HG03159 (cell line): ENCODE measurements at regions not wholly inside any gene's neighbourhood (a gene's known extent, or its start where the extent isn't known, plus 50 kb on each side); places are given as distances from the start of the nearest gene placed in this dataset.
"Not testable (repeated sequence)": the region's sequence is repeated elsewhere in the genome, so short reads cannot be mapped to it uniquely, and the experiment has no call there.

Experiments
- ATAC-seq: cut with Tn5 transposase; IDR thresholded peaks from one replicate; pipeline ENCODE4 v1.9.1; 2021; ENCODE audit warnings: mild to moderate bottlenecking, moderate library complexity; ENCODE audit not compliant: unreplicated experiment

DNA sequence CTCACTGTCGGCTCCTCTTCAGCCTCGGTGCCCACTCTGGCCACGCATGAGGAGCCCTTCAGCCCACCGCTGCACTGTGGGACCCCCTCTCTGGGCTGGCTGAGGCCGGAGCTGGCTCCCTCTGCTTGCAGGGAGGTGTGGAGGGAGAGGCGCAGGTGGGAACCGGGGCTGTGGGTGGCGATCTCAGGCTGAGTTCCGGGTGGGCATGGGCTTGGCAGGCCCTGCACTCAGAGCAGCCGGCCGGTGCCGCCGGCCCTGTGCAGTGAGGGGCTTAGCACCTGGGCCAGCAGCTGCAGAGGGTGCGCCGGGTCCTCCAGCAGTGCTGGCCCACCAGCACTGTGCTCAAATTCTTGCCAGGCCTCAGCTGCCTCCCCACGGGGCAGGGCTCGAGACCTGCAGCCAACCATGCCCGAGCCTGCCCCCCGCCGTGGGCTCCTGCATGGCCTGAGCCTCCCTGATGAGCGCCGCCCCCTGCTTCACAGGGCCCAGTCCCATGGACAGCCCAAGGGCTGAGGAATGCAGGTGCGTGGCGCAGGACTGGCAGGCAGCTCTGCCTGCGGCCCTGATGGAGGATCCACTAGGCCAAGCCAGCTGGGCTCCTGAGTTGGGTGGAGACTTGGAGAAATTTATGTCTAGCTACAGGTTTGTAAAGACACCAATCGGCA lies 899.1 kb downstream of the SI start:
- ATAC-seq: no peak

DNA sequence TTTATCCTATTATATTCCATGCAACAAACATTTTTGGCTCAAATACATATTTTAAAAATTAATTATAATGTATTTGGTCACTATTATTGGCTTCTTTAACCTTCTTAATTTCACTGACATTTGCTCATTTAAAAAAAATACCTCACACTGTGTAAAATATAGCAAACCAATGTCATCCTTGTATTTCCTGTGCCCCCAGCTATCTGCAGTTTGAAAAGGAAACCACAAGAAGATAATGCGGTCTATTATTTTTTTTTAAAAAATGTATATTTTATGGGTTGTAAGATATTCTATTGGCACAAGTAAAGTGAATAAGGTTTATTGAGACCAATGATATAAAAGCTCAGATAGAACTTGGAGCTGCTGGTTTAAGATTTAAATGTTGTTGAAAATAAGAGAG lies 904.2 kb downstream of the SI start:
- no peak for ATAC-seq

DNA sequence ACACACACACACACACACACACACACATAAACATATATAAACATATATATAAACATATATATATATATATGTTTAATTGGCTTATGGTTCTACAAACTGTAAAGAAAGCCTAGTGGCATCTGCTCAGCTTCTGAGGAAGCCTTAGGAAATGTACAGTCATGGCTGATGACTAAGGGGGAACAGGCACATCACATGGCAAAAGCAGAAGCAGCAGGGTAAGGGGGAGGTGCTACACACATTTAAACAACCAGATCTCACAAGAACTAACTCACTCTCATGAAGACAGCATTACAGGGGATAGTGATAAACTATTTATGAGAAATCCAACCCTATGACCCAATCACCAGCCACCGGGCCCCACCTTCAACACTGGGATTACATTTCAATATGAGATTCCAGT lies 922.9 kb downstream of the SI start:
- no peak for ATAC-seq

DNA sequence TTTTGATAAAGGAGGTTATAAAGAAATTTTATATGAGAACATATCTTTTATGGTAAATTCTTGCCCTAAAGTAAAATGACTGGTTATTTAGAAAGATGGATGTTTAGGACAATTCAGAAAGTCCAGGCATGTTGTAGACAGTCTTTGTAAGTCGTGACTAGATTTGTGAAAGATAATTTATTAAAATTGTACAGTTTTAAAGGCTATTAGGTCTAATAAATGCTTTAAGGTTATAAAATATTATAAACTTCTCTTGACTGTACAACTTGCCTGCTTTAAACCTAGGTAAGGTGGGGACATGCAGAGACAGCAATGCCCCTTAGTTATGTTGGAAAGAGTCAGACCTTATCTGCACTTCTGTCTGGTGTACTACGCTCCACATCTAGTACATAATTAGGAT lies 933.5 kb downstream of the SI start:
- ATAC-seq: no peak

DNA sequence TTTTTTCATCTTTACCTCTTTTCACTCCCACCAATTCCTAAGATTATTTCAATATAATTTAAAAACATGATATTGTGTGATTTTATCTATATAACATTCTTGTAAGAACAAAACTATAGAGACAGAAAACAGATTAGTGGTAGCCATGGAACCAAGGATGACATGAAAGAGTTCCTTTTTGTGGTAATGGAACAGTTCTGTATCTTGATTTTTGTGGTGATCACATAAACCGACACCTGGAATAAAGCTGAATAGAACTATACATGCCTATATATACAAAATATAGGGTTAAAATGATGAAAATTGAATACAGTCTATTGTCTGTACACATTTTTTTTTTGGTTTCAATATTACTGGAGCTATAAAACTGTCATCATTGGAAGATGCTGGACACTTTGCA lies 945.4 kb downstream of the SI start:
- no peak for ATAC-seq

DNA sequence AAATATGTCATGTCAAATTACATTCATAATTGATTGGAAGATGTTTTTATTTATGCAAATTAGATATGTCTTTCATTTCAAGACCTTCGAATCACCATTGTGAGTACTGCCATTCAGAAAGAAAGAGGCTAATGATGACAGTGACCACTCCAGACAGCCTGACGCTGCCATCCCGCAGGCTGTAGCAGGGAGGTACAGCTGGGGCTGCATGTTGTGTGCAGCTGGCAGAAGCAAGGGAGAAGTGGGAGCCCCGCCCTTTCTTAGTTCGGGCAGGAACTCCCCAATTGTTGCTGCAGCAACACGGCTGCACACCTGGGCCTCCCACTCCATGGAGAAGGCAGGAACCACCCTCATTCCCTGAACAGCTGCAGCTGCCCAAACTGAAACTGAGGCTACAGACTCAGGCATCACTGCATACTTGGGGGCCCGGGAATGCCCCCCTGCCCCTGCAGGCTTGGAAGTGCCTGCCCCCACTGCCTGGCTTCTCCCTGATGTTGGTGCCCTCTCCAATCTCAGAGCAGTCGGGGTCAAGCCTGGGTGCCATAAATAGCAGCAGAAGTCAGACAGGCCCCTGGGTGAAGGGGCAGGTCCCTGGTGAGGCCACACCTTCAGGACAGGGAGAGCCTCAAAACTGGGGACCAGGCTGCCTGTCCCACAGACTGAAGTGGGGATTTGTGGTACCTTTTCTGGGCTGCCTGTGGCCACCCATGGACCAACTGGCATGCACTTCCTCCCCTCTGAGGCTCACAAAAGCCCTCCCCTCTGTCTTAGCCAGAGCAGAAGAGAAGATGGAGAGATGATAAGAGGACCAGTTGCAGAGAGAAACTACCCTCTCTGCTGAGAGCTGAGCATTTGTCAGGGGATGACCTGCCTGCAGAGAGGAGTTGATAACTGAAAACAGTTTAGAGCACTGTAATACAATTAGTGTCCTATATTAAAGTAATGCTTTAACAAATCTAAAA lies 964.6 kb downstream of the SI start:
- no peak for ATAC-seq

DNA sequence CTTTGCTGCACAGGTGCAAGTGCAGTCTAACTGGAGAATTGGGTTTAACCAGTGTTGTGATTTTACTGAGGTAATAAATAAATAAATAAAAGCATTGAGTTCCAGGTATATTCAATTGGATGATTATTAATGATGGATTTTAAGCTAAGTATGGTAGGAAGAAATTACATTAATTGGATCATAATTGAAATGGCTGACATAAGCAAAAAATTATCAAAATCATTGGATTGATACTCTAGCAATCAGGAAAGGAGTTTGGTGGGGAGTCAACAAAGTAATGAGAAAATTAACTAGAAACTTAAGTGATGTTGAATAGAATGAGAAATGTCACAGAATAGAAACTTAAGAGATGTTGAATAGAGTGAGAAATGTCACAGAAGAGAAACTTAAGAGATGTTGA lies 981.9 kb downstream of the SI start:
- ATAC-seq: no peak

DNA sequence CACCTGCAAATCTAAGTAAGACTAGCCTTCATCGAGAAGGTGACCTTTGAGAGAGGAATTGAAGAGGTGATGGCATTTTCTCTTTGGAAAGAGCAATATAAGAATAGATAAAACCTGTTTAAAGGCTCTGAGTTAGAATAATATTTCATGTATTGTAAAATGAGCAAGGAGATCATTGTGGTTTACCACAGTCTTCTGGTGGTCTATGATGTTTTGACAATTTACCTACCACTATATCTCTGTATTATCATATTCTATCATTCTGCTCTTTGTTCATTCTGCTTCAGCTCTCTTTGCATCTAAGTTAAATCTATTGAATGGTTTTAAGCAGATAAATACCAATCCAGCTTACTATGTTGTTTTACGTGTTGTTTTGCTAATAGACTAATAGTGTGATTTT lies 982.3 kb downstream of the SI start:
- ATAC-seq: no peak

DNA sequence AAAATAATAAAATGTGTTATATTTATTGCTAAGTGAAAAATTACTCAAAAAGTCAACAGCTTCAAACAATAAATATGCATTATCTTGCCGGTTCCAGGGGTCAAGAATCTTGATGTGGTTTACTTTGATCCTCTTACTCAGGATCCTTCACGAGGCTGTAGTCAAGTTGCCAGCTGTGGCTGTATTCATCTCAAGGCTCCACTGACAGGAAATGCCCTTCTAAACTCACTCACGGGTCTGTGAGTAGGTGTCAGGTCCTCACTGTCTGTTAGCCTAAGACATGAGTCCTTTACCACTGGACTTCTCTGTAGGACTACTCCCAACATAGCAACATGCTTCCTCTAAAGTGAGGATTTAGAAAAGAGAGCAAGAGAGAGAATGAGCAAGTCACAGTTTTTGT lies 983.0 kb downstream of the SI start:
- ATAC-seq: no peak

DNA sequence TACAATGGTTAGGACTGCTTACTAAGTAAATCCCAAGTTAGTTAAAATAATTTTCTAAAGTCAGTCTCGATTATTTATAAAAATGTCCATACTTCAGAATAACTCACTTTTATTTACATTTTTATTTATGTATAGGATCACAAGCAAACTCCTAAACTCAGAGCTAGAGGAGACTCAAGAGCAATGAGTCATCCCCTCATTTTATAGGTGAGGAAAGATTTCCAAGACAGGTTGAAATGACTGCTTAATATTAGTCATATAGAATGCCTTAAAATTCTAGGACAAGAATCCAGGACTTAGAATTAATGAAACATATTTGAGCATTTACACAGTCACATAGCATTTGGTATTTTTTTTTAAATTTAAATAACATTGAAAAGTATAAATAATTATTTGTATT lies 983.8 kb downstream of the SI start:
- ATAC-seq: no peak

DNA sequence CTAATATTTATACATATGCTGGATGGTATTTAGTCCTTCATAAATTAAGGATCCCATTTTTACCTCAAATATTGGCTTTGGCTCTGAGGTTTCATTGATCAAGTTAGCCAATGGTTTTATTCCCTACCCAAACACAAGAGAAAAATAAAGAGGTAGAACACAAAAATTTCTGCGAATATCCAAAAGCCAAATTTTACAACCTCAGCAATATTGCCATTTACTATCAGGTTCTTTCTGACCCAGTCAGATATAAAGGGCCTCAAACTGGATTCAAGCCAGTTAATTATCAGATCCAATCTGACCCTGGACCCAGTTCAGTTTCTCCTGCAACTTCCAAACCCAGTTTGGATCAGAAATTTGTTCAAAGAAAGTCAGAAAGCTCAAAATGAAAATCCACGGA lies 998.1 kb downstream of the SI start:
- no peak for ATAC-seq

DNA sequence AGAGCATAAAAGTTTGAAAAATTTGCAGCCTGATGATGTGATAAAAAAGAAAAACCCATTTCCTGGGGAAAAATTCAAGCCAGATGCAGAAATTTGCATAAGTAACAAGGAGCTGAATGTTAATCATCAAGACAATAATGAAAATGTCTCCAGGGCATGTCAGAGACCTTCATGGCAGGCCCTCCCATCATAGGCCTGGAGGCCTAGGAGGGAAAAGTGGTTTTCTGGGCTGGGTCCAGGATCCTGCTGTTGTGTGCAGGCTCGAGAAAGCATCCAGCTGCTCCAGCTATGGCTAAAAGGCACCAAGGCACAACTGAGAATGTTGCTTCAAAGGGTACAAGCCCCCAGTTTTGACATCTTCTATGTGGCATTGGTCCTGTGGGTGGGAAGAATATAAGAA lies 1014.0 kb downstream of the SI start:
- ATAC-seq: no peak

DNA sequence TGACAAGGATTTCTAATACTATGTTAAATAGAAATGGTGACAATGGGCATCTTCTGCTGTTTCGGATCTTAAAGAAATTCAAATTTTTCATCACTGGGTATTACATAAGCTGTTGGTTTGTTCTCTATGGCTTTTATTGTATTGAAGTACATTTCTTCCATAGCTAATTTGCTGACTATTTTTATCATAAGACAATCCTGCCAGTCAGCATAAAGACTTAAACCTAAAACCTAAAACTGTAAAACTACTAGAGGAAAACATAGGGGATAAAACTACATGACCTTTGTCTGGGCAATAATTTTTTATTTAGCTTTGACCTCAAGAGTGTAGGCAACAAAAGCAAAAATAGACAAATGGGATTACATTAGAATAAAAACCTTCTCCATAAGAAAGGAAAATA lies 1017.4 kb downstream of the SI start:
- no peak for ATAC-seq

DNA sequence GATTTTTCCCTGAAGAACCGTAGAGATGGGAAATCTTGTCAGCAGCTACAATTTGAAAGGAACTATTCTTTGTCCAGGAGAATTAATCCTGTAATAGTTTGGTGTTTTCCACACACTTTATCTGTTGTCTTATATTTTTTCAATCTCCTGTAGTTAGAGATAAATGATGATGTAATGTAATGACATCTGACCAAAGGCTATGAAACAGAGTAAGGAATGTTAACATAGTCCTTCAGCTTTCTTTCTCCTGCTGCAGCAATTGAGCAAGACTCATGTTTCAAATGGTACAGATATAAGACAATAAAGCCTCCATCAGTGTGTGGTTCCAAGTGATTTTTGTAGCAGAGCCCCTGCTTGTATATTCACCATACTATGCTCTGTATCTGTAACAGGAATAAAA lies 1028.4 kb downstream of the SI start:
- no peak for ATAC-seq

DNA sequence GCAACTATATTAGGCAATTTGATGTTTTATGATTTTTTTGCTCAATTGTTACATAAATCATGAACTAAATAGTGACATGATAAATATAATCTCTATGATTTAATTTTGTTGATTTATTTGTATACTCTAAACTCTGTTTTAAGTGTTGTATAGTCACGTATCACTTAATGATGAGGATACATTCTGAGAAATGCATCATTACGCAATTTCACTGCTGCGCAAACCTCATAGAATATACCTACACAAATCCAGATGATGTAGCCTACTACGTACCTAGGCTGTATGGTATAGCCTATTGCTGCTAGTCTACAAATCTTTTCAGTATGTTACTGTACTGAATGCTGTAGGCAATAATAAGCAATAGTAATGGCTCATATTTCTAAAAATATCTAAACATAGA lies 1029.8 kb downstream of the SI start:
- ATAC-seq: no peak

DNA sequence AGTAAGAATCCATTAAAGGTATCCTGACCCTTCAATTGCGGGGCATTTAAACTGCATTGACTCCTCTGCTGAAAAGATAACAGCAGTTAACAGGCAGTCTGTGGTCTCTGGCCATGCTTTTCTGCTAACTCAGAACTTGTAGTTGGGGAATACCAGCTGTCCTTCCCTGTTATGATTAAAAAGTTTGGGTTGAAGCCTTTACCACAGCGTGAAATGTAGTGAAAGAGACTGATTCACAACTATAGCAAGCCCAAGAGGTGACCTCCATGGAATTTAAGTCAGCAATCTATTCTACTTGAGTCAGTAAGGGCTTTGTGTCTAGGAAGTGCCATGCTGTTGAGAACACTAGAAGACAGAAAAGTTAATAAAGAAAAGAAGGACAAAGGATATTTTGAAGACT lies 1037.3 kb downstream of the SI start:
- no peak for ATAC-seq

DNA sequence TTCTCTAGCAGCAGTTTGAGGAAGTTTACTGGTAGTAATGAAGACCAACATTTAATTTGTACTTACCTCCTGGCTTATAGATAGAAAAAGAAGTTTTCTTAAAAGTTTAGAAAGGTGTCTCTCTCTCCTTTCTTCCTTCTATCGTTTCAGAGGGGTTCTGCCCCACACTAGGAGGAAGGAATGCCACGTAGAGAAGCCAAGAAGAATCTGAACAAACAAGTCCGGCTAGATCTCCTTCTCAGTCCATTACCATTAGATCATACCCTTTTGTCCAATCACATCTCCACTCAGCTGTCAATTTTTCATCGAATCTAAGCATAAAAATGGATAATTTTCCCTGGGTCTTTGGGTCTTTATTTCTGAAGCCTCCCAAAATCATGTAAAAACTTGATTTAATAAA lies 1048.1 kb downstream of the SI start:
- no peak for ATAC-seq

DNA sequence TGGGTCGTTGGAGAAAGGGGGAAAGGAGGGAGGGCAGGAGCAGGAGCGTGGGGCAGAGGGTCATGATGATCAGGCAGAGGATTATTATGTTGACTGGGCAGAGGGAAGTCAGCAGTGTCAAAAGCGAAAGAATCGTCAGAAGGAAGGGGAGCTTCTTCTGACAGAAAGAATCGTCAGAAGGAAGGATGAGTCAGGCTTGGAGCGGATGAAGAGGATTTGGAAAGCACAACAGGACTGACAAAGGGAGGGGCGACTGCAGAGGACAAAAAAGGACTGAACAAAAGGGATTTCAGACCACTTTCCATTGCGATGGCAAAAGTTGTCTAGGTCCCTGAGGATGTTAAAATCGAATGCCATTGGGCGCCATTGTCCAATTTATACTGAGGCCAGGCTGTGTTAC lies 1053.5 kb downstream of the SI start:
- no peak for ATAC-seq

DNA sequence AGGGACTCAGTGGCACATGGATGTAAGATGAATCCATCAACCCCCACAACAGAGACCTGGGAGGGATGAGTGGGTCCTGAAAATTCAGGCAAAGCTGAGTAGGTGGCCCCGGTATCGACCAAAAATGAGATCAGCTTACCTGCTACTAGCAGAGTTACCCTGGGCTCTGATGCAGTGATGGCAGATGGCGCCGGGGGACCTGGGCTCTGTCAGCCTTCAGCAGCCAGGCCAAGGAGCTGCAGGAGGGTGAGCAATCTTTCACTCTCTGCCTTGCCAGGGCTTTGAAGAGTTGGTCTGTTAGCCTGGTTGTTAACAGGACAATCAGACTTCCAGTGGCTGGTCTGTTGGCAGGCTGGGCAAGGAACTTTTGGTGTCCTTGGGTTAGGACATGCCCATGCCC lies 1054.8 kb downstream of the SI start:
- no peak for ATAC-seq

DNA sequence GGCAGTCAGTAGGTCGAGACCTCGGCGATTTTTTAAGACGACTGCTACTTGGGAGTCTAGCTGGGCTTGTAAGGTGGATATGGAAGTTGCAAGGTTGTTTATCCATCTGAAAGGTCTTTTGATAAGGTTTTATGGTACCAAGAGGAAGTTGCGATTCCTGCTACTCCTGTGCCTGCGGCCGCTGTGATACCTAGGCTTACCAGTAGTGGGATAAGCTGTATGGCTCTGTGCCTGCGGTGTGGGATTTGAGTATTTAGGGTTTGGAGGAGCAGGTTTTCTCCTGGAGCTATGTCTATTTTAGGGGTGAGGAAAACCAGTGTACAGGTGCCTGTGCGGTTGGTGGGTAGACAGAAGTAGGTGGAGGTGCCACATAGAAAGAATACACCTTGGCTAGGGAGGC lies 1059.8 kb downstream of the SI start:
- no peak for ATAC-seq

DNA sequence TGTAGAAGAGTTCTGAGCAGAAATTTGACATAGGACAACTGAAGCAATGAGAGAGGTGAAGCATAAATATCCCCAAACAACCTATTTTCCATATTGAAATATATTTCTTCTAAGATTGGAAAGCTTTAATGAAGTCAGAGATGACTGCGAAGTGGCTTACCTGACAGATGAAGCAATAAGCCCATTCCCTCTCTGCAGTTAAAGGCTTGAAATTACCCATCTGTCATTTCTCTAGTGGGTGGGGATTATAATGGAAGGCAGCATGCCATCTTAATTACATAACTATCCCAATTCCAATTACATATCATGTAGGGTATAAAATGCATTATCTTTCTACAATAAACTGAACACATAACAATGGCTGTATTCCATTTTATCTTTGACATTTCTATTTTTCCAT lies 1070.5 kb downstream of the SI start:
- no peak for ATAC-seq

DNA sequence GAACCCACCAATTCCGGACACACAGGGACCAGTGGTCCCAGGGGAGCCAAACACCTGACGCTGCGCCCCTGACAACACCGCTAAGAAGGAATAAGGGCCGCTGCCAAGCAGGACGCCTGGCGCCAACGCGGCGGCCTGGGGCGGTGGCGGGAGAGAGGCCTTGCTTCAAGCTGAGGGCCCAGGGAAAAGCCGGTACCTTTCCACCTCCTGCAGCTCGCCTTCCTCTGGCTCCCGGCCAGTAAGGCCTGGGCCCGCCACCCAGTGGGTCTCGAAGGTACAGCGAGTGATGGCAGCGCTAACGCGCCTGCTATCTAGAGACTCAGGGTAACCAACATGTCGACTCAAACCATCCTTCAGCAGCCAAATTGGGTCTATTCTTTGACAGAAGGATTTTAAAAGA lies 1074.1 kb downstream of the SI start:
- ATAC-seq: no peak

DNA sequence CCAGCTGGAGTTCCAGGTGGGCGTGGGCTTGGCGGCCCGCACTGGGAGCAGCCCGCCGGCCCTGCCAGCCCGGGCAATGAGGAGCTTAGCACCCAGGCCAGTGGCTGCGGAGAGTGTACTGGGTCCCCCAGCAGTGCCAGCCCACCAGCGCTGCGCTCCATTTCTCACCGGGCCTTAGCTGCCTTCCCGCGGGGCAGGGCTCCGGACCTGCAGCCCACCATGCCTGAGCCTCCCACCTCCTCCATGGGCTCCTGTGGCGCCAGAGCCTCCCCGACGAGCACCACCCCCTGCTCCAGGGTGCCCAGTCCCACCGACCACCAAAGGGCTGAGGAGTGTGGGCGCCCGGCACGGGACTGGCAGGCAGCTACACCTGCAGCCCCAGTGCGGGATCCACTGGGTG lies 1075.3 kb downstream of the SI start:
- ATAC-seq: not testable (repeated sequence)
